HG02885 (cell line): ENCODE measurements at regions not wholly inside any gene's neighbourhood (a gene's known extent, or its start where the extent isn't known, plus 50 kb on each side); places are given as distances from the start of the nearest gene placed in this dataset.
"Not testable (repeated sequence)": the region's sequence is repeated elsewhere in the genome, so short reads cannot be mapped to it uniquely, and the experiment has no call there.

Source experiments
- ATAC-seq: cut with Tn5 transposase; IDR thresholded peaks from one replicate; pipeline ENCODE4 v1.9.1; 2021; ENCODE audit warnings: mild to moderate bottlenecking; ENCODE audit not compliant: unreplicated experiment, poor library complexity

DNA sequence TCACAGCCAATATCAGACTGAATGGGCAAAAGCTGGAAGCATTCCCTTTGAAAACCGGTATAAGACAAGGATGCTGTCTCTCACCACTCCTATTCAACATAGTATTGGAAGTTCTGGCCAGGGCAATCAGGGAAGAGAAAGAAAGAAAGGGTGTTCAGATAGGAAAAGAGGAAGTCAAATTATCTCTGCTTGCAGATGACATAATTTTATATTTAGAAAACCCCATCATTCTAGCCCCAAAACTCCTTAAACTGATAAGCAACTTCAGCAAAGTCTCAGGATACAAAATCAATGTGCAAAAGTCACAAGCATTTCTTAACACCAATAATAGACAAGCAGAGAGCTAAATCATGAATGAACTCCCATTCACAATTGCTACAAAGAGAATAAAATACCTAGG, 461.7 kb downstream of the PDGFC start:
- not testable (repeated sequence) for ATAC-seq

DNA sequence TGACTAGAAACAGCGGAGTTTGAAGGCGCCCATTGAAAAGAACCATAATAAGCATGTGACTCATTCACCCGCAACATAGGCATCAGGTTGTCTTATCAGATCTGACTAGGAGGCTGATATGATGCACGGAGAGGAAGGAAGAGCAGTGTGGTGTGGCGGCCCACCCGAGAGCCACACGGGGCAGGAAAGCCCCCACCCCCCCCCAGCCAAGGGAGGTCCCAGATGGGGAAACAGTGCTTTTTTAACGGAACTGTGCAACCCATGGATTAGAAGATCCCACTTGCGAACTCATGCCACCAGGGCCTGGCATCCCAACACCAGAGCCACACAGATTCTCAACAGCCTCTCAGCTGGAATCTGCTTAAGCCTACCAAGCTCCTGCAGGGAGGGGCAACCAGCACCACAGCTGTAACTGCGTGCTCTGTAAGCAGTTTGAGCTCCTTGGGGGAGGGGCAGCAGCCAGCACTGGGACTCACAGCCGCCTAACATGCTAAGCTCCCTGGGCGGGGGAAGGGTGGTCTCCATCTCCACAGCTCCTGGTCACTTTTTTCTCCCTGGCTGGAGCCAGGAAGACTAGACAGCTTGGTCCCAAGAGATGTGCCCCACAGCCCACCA, 466.2 kb downstream of the PDGFC start:
- no peak for ATAC-seq

- no peak for ATAC-seq
Measured at GRCh38 chr4:156503119-156503518, 468.5 kb downstream of the PDGFC start.

- no peak for ATAC-seq
Measured at GRCh38 chr4:156501962-156502361, 469.6 kb downstream of the PDGFC start.

DNA sequence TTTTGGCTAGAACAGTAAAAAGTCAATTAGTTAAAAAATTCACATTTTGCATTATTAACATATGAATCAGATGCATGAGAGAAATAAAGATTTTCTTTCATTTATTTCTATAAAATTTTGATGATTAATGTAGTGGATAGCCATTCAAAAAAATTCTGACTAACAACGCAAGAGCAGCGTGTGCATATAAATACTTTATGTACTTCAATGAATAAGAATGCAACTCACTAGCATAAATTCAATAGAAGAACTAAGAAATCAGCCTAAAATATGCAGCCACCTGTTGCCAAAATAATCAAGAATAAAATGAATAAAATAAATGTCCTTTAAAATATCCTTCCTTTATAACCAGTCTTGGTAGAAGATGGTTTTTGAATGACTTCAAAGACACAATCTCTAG, 471.9 kb downstream of the PDGFC start:
- ATAC-seq: no peak

DNA sequence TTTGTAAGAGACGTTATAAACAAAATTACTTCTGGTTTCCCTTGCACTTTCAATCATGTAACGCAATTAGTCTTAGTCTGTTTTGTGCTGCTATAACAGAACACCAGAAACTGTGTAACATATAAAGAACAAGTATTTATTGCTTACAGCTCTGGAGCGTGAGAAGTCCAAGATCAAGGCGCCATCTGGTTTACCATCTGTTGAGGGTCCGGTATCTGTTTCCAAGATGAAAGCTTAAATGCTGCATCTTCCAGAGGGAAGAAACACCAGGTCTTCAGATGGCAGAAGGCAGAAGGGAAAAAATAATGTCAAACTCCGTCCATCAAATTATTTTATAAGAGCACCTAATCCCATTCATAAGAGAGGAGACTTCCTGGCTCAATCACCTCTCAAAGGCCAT, 474.1 kb downstream of the PDGFC start:
- ATAC-seq: no peak

DNA sequence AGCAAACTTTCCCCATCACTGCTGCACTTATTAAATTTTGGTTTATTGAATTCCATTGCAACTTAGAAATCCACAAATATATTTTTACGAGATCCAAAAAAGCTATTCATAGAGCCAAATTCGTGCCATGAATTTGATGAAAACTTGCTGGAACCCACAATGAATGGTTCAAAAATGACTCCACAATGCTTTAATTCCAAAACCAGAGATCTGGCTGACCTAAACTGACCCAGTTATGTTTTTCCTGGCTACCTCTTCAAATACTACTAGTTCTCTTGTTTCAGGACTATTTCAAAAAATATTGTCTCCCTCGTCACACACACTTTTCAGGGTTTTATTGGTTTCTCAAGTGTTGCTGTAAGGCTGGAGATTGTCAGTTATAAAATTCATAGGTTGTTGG, 474.8 kb downstream of the PDGFC start:
- ATAC-seq: no peak

DNA sequence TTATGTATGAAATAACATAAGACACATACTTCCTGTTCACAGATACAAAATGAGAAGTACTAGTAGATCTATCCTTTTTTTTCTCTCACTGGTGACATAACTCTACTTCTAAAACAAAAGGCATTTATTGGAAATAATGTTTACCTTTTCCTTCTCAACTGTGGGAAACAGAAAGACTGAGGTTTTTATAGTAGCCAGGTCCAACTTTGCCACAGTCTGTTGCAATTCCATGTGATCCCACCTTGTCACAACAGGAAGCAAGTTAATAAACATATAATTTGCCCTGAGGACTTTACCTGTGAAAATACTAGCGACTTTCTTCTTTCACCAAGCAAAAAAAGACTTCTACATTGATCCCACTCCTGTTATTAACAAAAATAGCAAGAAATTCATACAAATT, 475.8 kb downstream of the PDGFC start:
- ATAC-seq: no peak

GRCh38 chr4:156495091-156495490, 476.5 kb downstream of the PDGFC start:
- ATAC-seq: no peak

GRCh38 chr4:156493858-156494257, 477.7 kb downstream of the PDGFC start:
- no peak for ATAC-seq

DNA sequence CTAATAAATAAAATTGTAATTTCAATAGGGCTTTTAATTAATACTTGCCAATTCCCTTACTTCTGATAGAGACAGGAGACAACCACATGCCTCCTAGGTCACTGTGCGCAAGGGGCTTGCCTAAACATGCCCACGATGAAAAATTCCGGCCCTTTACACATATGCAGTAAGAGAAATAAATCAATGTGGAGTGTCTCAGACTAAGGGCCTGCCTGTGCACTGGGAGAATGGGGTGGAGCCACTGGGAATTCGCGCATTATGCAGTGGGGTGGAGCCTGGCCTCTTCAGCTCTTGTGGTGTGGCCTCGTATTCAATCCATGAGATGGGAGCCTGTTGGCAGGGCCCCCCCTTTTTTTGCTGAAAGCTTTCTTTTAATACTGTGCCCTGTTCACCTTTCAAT, 484.5 kb downstream of the PDGFC start:
- no peak for ATAC-seq

- no peak for ATAC-seq
Measured at GRCh38 chr4:156481845-156482244, 489.8 kb downstream of the PDGFC start.

GRCh38 chr4:156477636-156478035, 494.0 kb downstream of the PDGFC start:
- no peak for ATAC-seq

GRCh38 chr4:156476359-156476758, 495.2 kb downstream of the PDGFC start:
- no peak for ATAC-seq

- ATAC-seq: no peak
Measured at GRCh38 chr4:156475322-156475721, 496.3 kb downstream of the PDGFC start.

GRCh38 chr4:156473151-156473550, 498.4 kb downstream of the PDGFC start:
- ATAC-seq: peak; percentile 82

DNA sequence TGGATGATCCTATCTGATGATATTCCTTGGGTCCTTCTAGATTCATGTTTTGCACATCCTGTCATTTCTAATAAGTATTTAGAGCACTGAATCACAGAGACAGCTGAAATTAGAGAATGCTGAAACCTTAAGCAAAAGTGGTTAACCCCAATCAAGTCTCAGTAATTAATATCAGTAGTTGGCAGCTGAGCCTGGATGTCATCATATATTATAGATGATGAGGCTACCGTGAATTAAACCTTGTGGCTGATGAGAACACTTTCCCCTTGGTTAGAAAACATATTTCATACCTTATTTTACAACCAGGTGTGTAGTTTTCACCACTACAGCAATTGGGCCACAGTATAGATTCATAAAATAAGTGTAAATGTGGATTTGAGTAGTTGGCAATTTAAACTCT, 499.0 kb downstream of the PDGFC start:
- no peak for ATAC-seq

GRCh38 chr4:156459584-156459983, 505.9 kb upstream of the CTSO start:
- no peak for ATAC-seq

DNA sequence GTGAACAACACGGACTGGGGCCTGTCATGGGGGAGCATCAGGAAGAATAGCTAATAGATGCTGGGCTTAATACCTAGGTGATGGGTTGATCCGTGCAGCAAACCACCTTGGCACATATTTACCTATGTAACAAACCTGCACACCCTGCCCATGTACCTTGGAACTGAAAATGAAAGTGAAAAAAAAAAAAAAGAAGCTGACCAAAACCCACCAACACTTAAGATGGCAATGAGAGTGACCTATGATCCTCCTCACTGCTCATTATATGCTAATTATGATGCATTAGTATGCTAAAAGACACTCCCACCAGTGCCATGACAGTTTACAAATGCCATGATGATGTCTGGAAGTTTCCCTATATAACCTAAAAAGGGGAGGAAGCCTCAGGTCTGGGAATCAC, 503.2 kb upstream of the CTSO start:
- no peak for ATAC-seq

DNA sequence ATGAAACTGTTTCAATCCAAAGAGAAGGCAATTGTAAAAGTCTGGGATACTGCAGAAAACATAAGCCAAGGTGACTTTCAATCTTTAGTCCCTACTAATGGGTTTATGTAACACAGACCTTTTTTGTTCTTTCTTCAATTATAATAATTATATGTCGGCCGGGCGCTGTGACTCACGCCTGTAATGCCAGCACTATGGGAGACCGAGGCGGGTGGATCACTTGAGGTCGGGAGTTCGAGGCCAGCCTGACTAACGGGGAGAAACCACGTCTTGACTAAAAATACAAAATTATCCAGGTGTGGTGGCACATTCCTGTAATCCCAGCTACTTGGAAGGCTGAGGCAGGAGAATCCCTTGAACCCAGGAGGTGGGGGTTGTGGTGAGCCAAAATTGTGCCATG, 489.8 kb upstream of the CTSO start:
- no peak for ATAC-seq

- ATAC-seq: no peak
Measured at GRCh38 chr4:156442912-156443311, 489.2 kb upstream of the CTSO start.

GRCh38 chr4:156439576-156440200, 486.0 kb upstream of the CTSO start:
- no peak for ATAC-seq
